ENCODE measurements at regions not wholly inside any gene's neighbourhood (a gene's known extent, or its start where the extent isn't known, plus 50 kb on each side); places are given as distances from the start of the nearest gene placed in this dataset.

- TF ChIP-seq FOXM1 (IDR thresholded peaks at IDR 0.05; ENCODE audit: low read depth) (no peak), REST (IDR thresholded peaks at IDR 0.05; ENCODE audit: low read depth, low read length) (no peak), RXRA (IDR thresholded peaks at IDR 0.05; ENCODE audit: borderline replicate concordance, low read depth) (no peak), MEF2A (IDR thresholded peaks at IDR 0.05; ENCODE audit: borderline replicate concordance, low read depth) (no peak), EZH2phosphoT487 (IDR thresholded peaks at IDR 0.05; ENCODE audit: borderline replicate concordance, low read depth) (no peak), FOSL2 (IDR thresholded peaks at IDR 0.05; ENCODE audit: borderline replicate concordance, low read depth) (no peak), FOXJ3 (CRISPR knock-in tag; IDR thresholded peaks at IDR 0.05) (no peak), CTCF (IDR thresholded peaks at IDR 0.05) (no peak), TCF12 (IDR thresholded peaks at IDR 0.05) (no peak), USF2 (IDR thresholded peaks at IDR 0.05; ENCODE audit: borderline replicate concordance, low read depth, low read length) (no peak), JUND (IDR thresholded peaks at IDR 0.05) (no peak), GATA2 (CRISPR knock-in tag; IDR thresholded peaks at IDR 0.05) (no peak), CHD2 (IDR thresholded peaks at IDR 0.05; ENCODE audit: low read length, partially characterized antibody) (no peak), USF1 (IDR thresholded peaks at IDR 0.05; ENCODE audit: borderline replicate concordance, low read depth) (no peak), EP300 (IDR thresholded peaks at IDR 0.05; ENCODE audit: borderline replicate concordance in 1 of 2, low read depth in 1 of 2, low read length in 1 of 2) (no peak)
- no peak overlapping the region for H3K4me3 ChIP-seq (ENCODE audit: low read depth in 2 of 2, low read length in 1 of 2)
These were observed 793.1 kb upstream of the CRIM1 start for GRCh38 chr2:35562488-35562887.

More at GRCh38 chr2:35562488-35562887, 793.1 kb upstream of the CRIM1 start:
- H3K9me2 ChIP-seq = no peaks in the 10 kb centered on the region
- no peaks in the 10 kb centered on the region for H3K36me3 ChIP-seq (replicated peaks in 1 of 2; ENCODE audit: control insufficient read depth in 1 of 2, insufficient read depth in 2 of 2, low read length in 1 of 2)
- no peaks in the 10 kb centered on the region for H3K27me3 ChIP-seq (ENCODE audit: insufficient read depth)
- H3K27ac ChIP-seq (ENCODE audit: low read depth in 2 of 2, low read length in 1 of 2) = no peak overlapping the region
- no peaks in the 10 kb centered on the region for H3K9me3 ChIP-seq
- H3K9ac ChIP-seq = no peak overlapping the region
- 4% methylated on average over 2 of the region's 2 CpGs for WGBS (ENCODE audit: low lambda C conversion rate)
- no peak overlapping the region for H2AFZ ChIP-seq (ENCODE audit: low read depth)
- POLR2A ChIA-PET = no interaction called here
- H3K4me1 ChIP-seq (ENCODE audit: control insufficient read depth in 1 of 2, insufficient read depth in 2 of 2, low read depth in 1 of 2, low read length in 1 of 2) = no peaks in the 10 kb centered on the region
- no peak overlapping the region for H3K4me2 ChIP-seq
- no peaks in the 10 kb centered on the region for H3F3A ChIP-seq (replicated peaks; ENCODE audit: insufficient read depth)
- DNase-seq = no peak
- CTCF ChIA-PET = no interaction called here
- no peaks in the 10 kb centered on the region for H3K79me2 ChIP-seq (ENCODE audit: insufficient read depth)
- H4K20me1 ChIP-seq (ENCODE audit: insufficient read depth) = no peaks in the 10 kb centered on the region

All from SK-N-SH (cell line).